Kidney (tissue), 13 donors: ENCODE measurements at regions not wholly inside any gene's neighbourhood (a gene's known extent, or its start where the extent isn't known, plus 50 kb on each side); places are given as distances from the start of the nearest gene placed in this dataset.

Source experiments
- DNase-seq, 5 donors: peaks; one replicate each; pipeline ENCODE4 v3.0.0-alpha.2; 2013 to 2020
- FAIRE-seq: peaks from 2 replicates; lab custom pipeline; 2012; peaks lifted over from hg19 to GRCh38; lab: Jason Lieb, UNC
- H3K27ac ChIP-seq, 2 donors: one replicate each; pipeline ENCODE4 v1.7.0; 2013; ENCODE audit warnings: low read depth in 2 of 2, low read length in 2 of 2, inconsistent platforms in 1 of 2
- H3K27me3 ChIP-seq: one replicate; pipeline ENCODE4 v1.7.1; 2013; ENCODE audit warnings: low read length, inconsistent platforms; ENCODE audit not compliant: control insufficient read depth, insufficient read depth
- H3K36me3 ChIP-seq, 3 donors: one replicate each; pipeline versions ENCODE4 v1.7.0 to v1.7.1; 2013; ENCODE audit warnings: low read length in 3 of 3, control low read depth in 1 of 3, inconsistent platforms in 1 of 3; ENCODE audit not compliant: insufficient read depth in 3 of 3, control insufficient read depth in 2 of 3
- H3K4me1 ChIP-seq, 3 donors: one replicate each; pipeline versions ENCODE4 v1.7.0 to v1.7.1; 2013; ENCODE audit warnings: low read length in 3 of 3, inconsistent platforms in 1 of 3, low read depth in 1 of 3; ENCODE audit not compliant: control insufficient read depth in 2 of 3, insufficient read depth in 2 of 3
- H3K4me3 ChIP-seq, 3 donors: one replicate each; pipeline versions ENCODE4 v1.7.0 to v1.8.1; 2013; ENCODE audit warnings: low read length in 3 of 3, control low read depth in 1 of 3, inconsistent platforms in 1 of 3
- H3K9ac ChIP-seq, 3 donors: one replicate each; pipeline versions ENCODE4 v1.7.0 to v1.7.1; 2013; ENCODE audit warnings: low read length in 3 of 3, control low read depth in 1 of 3, inconsistent platforms in 1 of 3
- H3K9me3 ChIP-seq, 3 donors: one replicate each; pipeline versions ENCODE4 v1.7.0 to v1.7.1; 2013; ENCODE audit warnings: low read length in 3 of 3, control low read depth in 1 of 3, inconsistent platforms in 1 of 3; ENCODE audit not compliant: control insufficient read depth in 2 of 3, insufficient read depth in 1 of 3
- CTCF ChIP-seq: IDR thresholded peaks from 3 replicates; pipeline ENCODE4 v1.5.1; 2012; ENCODE audit warnings: mild to moderate bottlenecking, moderate library complexity, borderline replicate concordance; ENCODE audit not compliant: insufficient read depth; ENCODE audit errors: extremely low read depth
- intact Hi-C: fragments of 100-400 bp; cut with DNase I; formaldehyde crosslinking; loops from one replicate; pipeline ENCODE4 v1.11.1; 2022
- donor health status: control.
- donor health status: control.
- donor health status: control.
- donor health status: control.
- donor health status: control.
- donor health status: DM: yes; HTN: yes; CAD: no.
- donor health status: Normal renal cell carcinoma (clear cell type).

GRCh38 chr5:17772232-17772631 is 138.0 kb downstream of the TAF11L14 start:
- DNase-seq (no peak), FAIRE-seq (no peak)
- H3K4me3 ChIP-seq, result no peak overlapping the region
- H3K9me3 ChIP-seq, result no peaks in the 10 kb centered on the region
- H3K9ac ChIP-seq, result no peak overlapping the region
- intact Hi-C loops, result no loop called here
- no peaks in the 10 kb centered on the region for H3K4me1 ChIP-seq
- H3K27ac ChIP-seq, result no peak overlapping the region
- H3K36me3 ChIP-seq, result no peaks in the 10 kb centered on the region
- H3K27me3 ChIP-seq, result no peaks in the 10 kb centered on the region
- TF ChIP-seq CTCF, result no peak

DNA sequence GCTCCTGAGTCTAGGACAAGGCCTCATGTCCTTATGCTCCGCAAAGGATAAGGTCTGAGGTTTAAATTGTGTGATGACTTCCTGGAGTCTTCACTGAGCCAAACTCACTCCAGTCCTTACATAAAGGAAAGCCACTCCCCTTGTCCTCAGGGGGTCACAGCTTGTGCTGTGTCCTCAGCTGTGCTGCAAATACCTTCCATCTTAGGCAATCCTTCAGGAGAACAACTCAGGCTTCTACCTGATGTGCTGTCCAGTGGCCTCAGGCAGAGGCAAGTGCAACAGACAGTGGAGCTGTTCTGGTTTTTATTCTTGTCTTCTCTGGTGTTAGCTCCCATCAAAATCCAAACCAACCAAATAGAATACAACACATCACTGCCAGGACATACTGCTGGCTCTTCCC is 151.5 kb downstream of the TAF11L14 start:
- H3K27ac ChIP-seq, result no peak overlapping the region
- H3K4me3 ChIP-seq, result no peak overlapping the region
- no peak overlapping the region for H3K9ac ChIP-seq
- FAIRE-seq, result no peak
- no peak for TF ChIP-seq CTCF
- no peaks in the 10 kb centered on the region for H3K27me3 ChIP-seq
- no peak for DNase-seq
- no peaks in the 10 kb centered on the region for H3K9me3 ChIP-seq
- no peaks in the 10 kb centered on the region for H3K4me1 ChIP-seq
- intact Hi-C loops, result no loop called here
- H3K36me3 ChIP-seq, result no peaks in the 10 kb centered on the region

GRCh38 chr5:17788351-17788750 is 154.1 kb downstream of the TAF11L14 start:
- Histone ChIP-seq H3K4me3 (no peak overlapping the region), H3K9ac (no peak overlapping the region), H3K4me1 (no peaks in the 10 kb centered on the region), H3K9me3 (no peaks in the 10 kb centered on the region), H3K27me3 (no peaks in the 10 kb centered on the region), H3K27ac (no peak overlapping the region), H3K36me3 (no peaks in the 10 kb centered on the region)
- intact Hi-C loops, result no loop called here
- FAIRE-seq (no peak), DNase-seq (no peak)
- TF ChIP-seq CTCF, result no peak

GRCh38 chr5:17794201-17794600 is 159.9 kb downstream of the TAF11L14 start:
- no peaks in the 10 kb centered on the region for H3K36me3 ChIP-seq
- intact Hi-C loops, result no loop called here
- H3K9me3 ChIP-seq, result no peaks in the 10 kb centered on the region
- DNase-seq, result no peak
- H3K27ac ChIP-seq, result no peak overlapping the region
- TF ChIP-seq CTCF, result no peak
- H3K9ac ChIP-seq, result no peak overlapping the region
- H3K27me3 ChIP-seq, result no peaks in the 10 kb centered on the region
- H3K4me3 ChIP-seq, result no peak overlapping the region
- H3K4me1 ChIP-seq, result no peaks in the 10 kb centered on the region
- no peak for FAIRE-seq
